IMR-90 (cell line): ENCODE measurements at regions not wholly inside any gene's neighbourhood (a gene's known extent, or its start where the extent isn't known, plus 50 kb on each side); places are given as distances from the start of the nearest gene placed in this dataset.

Experiments
- ATAC-seq: fragments of 200-7000 bp; cut with Tn5 transposase; 2 replicates; pipeline ENCODE4 v1.9.1; 2020; ENCODE audit warnings: low read depth, mild to moderate bottlenecking, moderate library complexity
- BruUV-seq: library from RNA; stranded (reverse); fragments of 400-500 nt; replicated peaks from 2 replicates; lab custom pipeline; 2021; lab: Mats Ljungman, UMichigan
- CTCF ChIA-PET: fragments of 300-600 bp; formaldehyde crosslinking; extraction: SDS; loops from one replicate; lab custom pipeline; 2021; ENCODE audit warnings: antibody characterized with exemption; lab: Yijun Ruan, JAX
- POLR2A ChIA-PET: fragments of 300-600 bp; sonication (Branson Sonifier 250); formaldehyde crosslinking; loops from one replicate; lab custom pipeline; 2022; ENCODE audit warnings: antibody characterized with exemption; ENCODE audit not compliant: unreplicated experiment; lab: Charles Lee
- DNase-seq: peaks from one replicate; pipeline ENCODE4 v3.0.0; 2013
- H2AFZ ChIP-seq: replicated peaks from 2 replicates; pipeline ENCODE3; 2013; ENCODE audit warnings: low read length, mild to moderate bottlenecking; ENCODE audit not compliant: poor library complexity
- H2AK5ac ChIP-seq: 2 replicates; pipeline ENCODE4 v1.6.1; 2013; ENCODE audit warnings: low read depth, low read length, inconsistent platforms
- H2AK9ac ChIP-seq: replicated peaks from 2 replicates; pipeline ENCODE3; 2013; ENCODE audit warnings: mild to moderate bottlenecking, low read depth, low read length, moderate library complexity; ENCODE audit not compliant: poor library complexity
- H2BK120ac ChIP-seq: 2 replicates; pipeline ENCODE4 v1.6.1; 2013; ENCODE audit warnings: low read depth, low read length, inconsistent platforms
- H2BK15ac ChIP-seq: 3 replicates; pipeline ENCODE4 v1.6.1; 2013; ENCODE audit warnings: low read depth, low read length, inconsistent platforms
- H2BK20ac ChIP-seq: 2 replicates; pipeline ENCODE4 v1.6.1; 2013; ENCODE audit warnings: low read depth, mild to moderate bottlenecking, inconsistent platforms, low read length, moderate library complexity
- H2BK5ac ChIP-seq: 2 replicates; pipeline ENCODE4 v1.6.1; 2013; ENCODE audit warnings: mild to moderate bottlenecking, low read depth, low read length, inconsistent platforms; ENCODE audit not compliant: poor library complexity, severe bottlenecking
- H3K14ac ChIP-seq: replicated peaks from 2 replicates; pipeline ENCODE4 v1.6.1; 2013; ENCODE audit warnings: low read depth, low read length, inconsistent platforms
- H3K18ac ChIP-seq: 2 replicates; pipeline ENCODE4 v1.6.1; 2013; ENCODE audit warnings: low read depth, low read length, control low read depth
- H3K23ac ChIP-seq: 2 replicates; pipeline ENCODE4 v1.6.1; 2013; ENCODE audit warnings: low read depth, low read length, inconsistent platforms
- H3K27ac ChIP-seq: 2 replicates; pipeline ENCODE4 v1.5.1; 2013; ENCODE audit warnings: mild to moderate bottlenecking, control low read depth, low read length; ENCODE audit not compliant: insufficient read depth
- H3K27me3 ChIP-seq: 2 replicates; pipeline ENCODE4 v1.6.1; 2013; ENCODE audit warnings: low read length; ENCODE audit not compliant: control insufficient read depth, insufficient read depth
- H3K36me3 ChIP-seq: 2 replicates; pipeline ENCODE4 v1.6.1; 2013; ENCODE audit warnings: low read length, mixed read lengths; ENCODE audit not compliant: control insufficient read depth, insufficient read depth
- H3K4ac ChIP-seq: 2 replicates; pipeline ENCODE4 v1.6.1; 2013; ENCODE audit warnings: low read depth, low read length, inconsistent platforms
- H3K4me1 ChIP-seq: 2 replicates; pipeline ENCODE4 v1.6.1; 2013; ENCODE audit warnings: low read length, mixed read lengths; ENCODE audit not compliant: control insufficient read depth, insufficient read depth
- H3K4me2 ChIP-seq: 2 replicates; pipeline ENCODE4 v1.6.1; 2013; ENCODE audit warnings: low read depth, mild to moderate bottlenecking, control low read depth, low read length, moderate library complexity
- H3K4me3 ChIP-seq: 2 replicates; pipeline ENCODE4 v1.5.1; 2013; ENCODE audit warnings: low read depth, mild to moderate bottlenecking, control low read depth, low read length, moderate library complexity; ENCODE audit not compliant: insufficient read depth
- H3K56ac ChIP-seq: 2 replicates; pipeline ENCODE4 v1.6.1; 2013; ENCODE audit warnings: low read length, inconsistent platforms; ENCODE audit not compliant: insufficient read depth; ENCODE audit errors: extremely low read depth
- H3K79me1 ChIP-seq, 2 experiments: 2 replicates each; pipeline ENCODE4 v1.6.1; 2013; ENCODE audit warnings: low read length in 2 of 2, inconsistent platforms in 1 of 2, low read depth in 1 of 2
- H3K9ac ChIP-seq: 2 replicates; pipeline ENCODE4 v1.6.1; 2013; ENCODE audit warnings: low read depth, low read length, control low read depth
- H3K9me1 ChIP-seq: 2 replicates; pipeline ENCODE4 v1.6.1; 2013; ENCODE audit warnings: low read length, inconsistent platforms; ENCODE audit not compliant: insufficient read depth
- H3K9me3 ChIP-seq: 2 replicates; pipeline ENCODE4 v1.6.1; 2013; ENCODE audit warnings: low read length; ENCODE audit not compliant: control insufficient read depth, insufficient read depth
- H4K20me1 ChIP-seq: 2 replicates; pipeline ENCODE4 v1.6.1; 2013; ENCODE audit warnings: low read length, inconsistent platforms; ENCODE audit not compliant: insufficient read depth
- H4K5ac ChIP-seq: 2 replicates; pipeline ENCODE4 v1.6.1; 2013; ENCODE audit warnings: mild to moderate bottlenecking, low read depth, low read length, control low read depth
- H4K8ac ChIP-seq, 2 experiments: 2 replicates each; pipeline ENCODE4 v1.6.1; 2013; ENCODE audit warnings: low read depth in 2 of 2, low read length in 2 of 2, control low read depth in 1 of 2, inconsistent platforms in 1 of 2
- H4K91ac ChIP-seq: 2 replicates; pipeline ENCODE4 v1.6.1; 2013; ENCODE audit warnings: low read depth, low read length, inconsistent platforms; ENCODE audit not compliant: insufficient read depth
- BHLHE40 ChIP-seq: fragments of 150-350 bp; IDR thresholded peaks from 2 replicates; pipeline ENCODE4 v1.6.1; 2016; ENCODE audit warnings: mild to moderate bottlenecking, low read depth, low read length
- CEBPB ChIP-seq: IDR thresholded peaks from 2 replicates; pipeline ENCODE4 v1.6.1; 2012; ENCODE audit warnings: low read depth, low read length, improper control_type of control experiment
- CHD1 ChIP-seq: IDR thresholded peaks from 2 replicates; pipeline ENCODE4 v1.6.1; 2012; ENCODE audit warnings: low read depth, low read length, improper control_type of control experiment
- CTCF ChIP-seq: conservative IDR thresholded peaks from 2 replicates; pipeline ENCODE4 v1.5.1; 2012; ENCODE audit warnings: mild to moderate bottlenecking, low read depth, low read length, improper control_type of control experiment
- ELK1 ChIP-seq: fragments of 150-350 bp; IDR thresholded peaks from 2 replicates; pipeline ENCODE4 v1.6.1; 2016; ENCODE audit warnings: low read depth, mild to moderate bottlenecking, low read length, moderate library complexity, borderline replicate concordance
- FOS ChIP-seq: fragments of 150-350 bp; IDR thresholded peaks from 2 replicates; pipeline ENCODE4 v1.6.1; 2016; ENCODE audit warnings: low read depth, low read length
- MAFK ChIP-seq: IDR thresholded peaks from 2 replicates; pipeline ENCODE4 v1.6.1; 2012; ENCODE audit warnings: low read depth, low read length, improper control_type of control experiment
- MAZ ChIP-seq: IDR thresholded peaks from 2 replicates; pipeline ENCODE4 v1.6.1; 2012; ENCODE audit warnings: low read depth, mild to moderate bottlenecking, low read length, improper control_type of control experiment, moderate library complexity, borderline replicate concordance
- MXI1 ChIP-seq: IDR thresholded peaks from 2 replicates; pipeline ENCODE4 v1.6.1; 2012; ENCODE audit warnings: low read depth, mild to moderate bottlenecking, low read length, moderate library complexity, borderline replicate concordance
- NFE2L2 ChIP-seq: fragments of 150-350 bp; IDR thresholded peaks from 2 replicates; pipeline ENCODE4 v1.6.1; 2016; ENCODE audit warnings: low read depth, mild to moderate bottlenecking, low read length
- POLR2A ChIP-seq: IDR thresholded peaks from 2 replicates; pipeline ENCODE4 v1.6.1; 2012; ENCODE audit warnings: mild to moderate bottlenecking, low read depth, low read length
- RAD21 ChIP-seq: IDR thresholded peaks from 2 replicates; pipeline ENCODE4 v1.6.1; 2012; ENCODE audit warnings: low read length, improper control_type of control experiment
- RCOR1 ChIP-seq: IDR thresholded peaks from 2 replicates; pipeline ENCODE4 v1.6.1; 2012; ENCODE audit warnings: mild to moderate bottlenecking, low read length, improper control_type of control experiment; ENCODE audit not compliant: insufficient replicate concordance
- RFX5 ChIP-seq: IDR thresholded peaks from 2 replicates; pipeline ENCODE4 v1.8.0; 2012; ENCODE audit warnings: low read depth, mild to moderate bottlenecking, low read length, moderate library complexity
- SMC3 ChIP-seq: fragments of 150-350 bp; IDR thresholded peaks from 2 replicates; pipeline ENCODE4 v1.6.1; 2016; ENCODE audit warnings: low read depth, mild to moderate bottlenecking, antibody characterized with exemption, low read length, moderate library complexity
- USF2 ChIP-seq: fragments of 150-350 bp; IDR thresholded peaks from 2 replicates; pipeline ENCODE4 v1.6.1; 2017; ENCODE audit warnings: mild to moderate bottlenecking, antibody characterized with exemption, low read length, low read depth
- WGBS, 2 experiments: methylation state at CpG; one replicate each; pipeline versions ENCODE4 v1.1.5 to v1.1.7; 2013; ENCODE audit warnings: missing lambda C conversion rate in 2 of 2; ENCODE audit not compliant: insufficient read length in 1 of 2; ENCODE audit errors: extremely low coverage in 2 of 2; 5-methylcytosine and 5-hydroxymethylcytosine counted together
- dilution Hi-C: fragments of 300-500 bp; cut with HindIII; formaldehyde crosslinking; loops from one replicate; pipeline ENCODE4 v1.14.3; 2018; ENCODE audit warnings: low sequenced_read_pairs; ENCODE audit not compliant: unreplicated experiment
- in situ Hi-C: fragments of 300-500 bp; cut with MboI; formaldehyde crosslinking; loops from 3 replicates; pipeline ENCODE4 v1.14.3; 2019; ENCODE audit warnings: low sequenced_read_pairs, inconsistent platforms, mixed read lengths
- intact Hi-C: fragments of 100-400 bp; cut with micrococcal nuclease; formaldehyde crosslinking; loops from 2 replicates; pipeline ENCODE4 v1.10.0; 2022

- dilution Hi-C loops: no loop called here
- ATAC-seq (no peak), DNase-seq (no peak)
- POLR2A ChIA-PET: no interaction called here
- Histone ChIP-seq H3K4me2 (no peak overlapping the region), H3K56ac (no peak overlapping the region), H3K9ac (no peak overlapping the region), H2AFZ (no peak overlapping the region), H4K5ac (no peak overlapping the region), H3K14ac (no peak overlapping the region), H4K20me1 (no peaks in the 10 kb centered on the region), H3K9me3 (no peaks in the 10 kb centered on the region), H3K36me3 (no peaks in the 10 kb centered on the region), H2AK9ac (no peak overlapping the region), H3K18ac (no peak overlapping the region), H3K4me3 (no peak overlapping the region), H3K79me1 (no peaks in the 10 kb centered on the region), H4K91ac (no peak overlapping the region), H2AK5ac (no peak overlapping the region), H2BK5ac (no peak overlapping the region), H3K9me1 (no peaks in the 10 kb centered on the region), H3K4ac (no peak overlapping the region), H3K27me3 (no peaks in the 10 kb centered on the region), H2BK20ac (no peak overlapping the region), H2BK120ac (no peak overlapping the region), H3K23ac (no peak overlapping the region), H3K27ac (no peak overlapping the region), H4K8ac (no peak overlapping the region), H3K4me1 (no peaks in the 10 kb centered on the region), H2BK15ac (no peak overlapping the region)
- in situ Hi-C loops: no loop called here
- CTCF ChIA-PET: no interaction called here
- intact Hi-C loops: no loop called here
- no CpG with 5 or more reads among the region's 3 CpGs for WGBS, 2 experiments
- TF ChIP-seq ELK1: no peak
- TF ChIP-seq MAFK: no peak
- no peak for TF ChIP-seq RAD21
- no peak for TF ChIP-seq MXI1
- no peak for TF ChIP-seq BHLHE40
- TF ChIP-seq MAZ: no peak
- TF ChIP-seq RCOR1: no peak
- TF ChIP-seq SMC3: no peak
- no peak for TF ChIP-seq USF2
- TF ChIP-seq CTCF: no peak
- TF ChIP-seq FOS: no peak
- TF ChIP-seq RFX5: no peak
- no peak for TF ChIP-seq NFE2L2
- no peak for TF ChIP-seq CEBPB
- no peak for TF ChIP-seq POLR2A
- TF ChIP-seq CHD1: no peak
- no TSS peak for BruUV-seq
Measured at GRCh38 chr18:39241534-39241933, 1675.9 kb upstream of the CELF4 start.
